GM21786 (cell line): ENCODE measurements at regions not wholly inside any gene's neighbourhood (a gene's known extent, or its start where the extent isn't known, plus 50 kb on each side); places are given as distances from the start of the nearest gene placed in this dataset.

Source experiments
- ATAC-seq: cut with Tn5 transposase; IDR thresholded peaks from one replicate; pipeline ENCODE4 v1.9.1; 2021; ENCODE audit not compliant: unreplicated experiment

- ATAC-seq, result peak; percentile 52
These were observed 268.7 kb downstream of the MZT1 start for GRCh38 chr13:72458701-72459100.

GRCh38 chr13:72457151-72457550 lies 270.3 kb downstream of the MZT1 start:
- no peak for ATAC-seq

- ATAC-seq, result no peak
These were observed 270.9 kb downstream of the MZT1 start for GRCh38 chr13:72456486-72456885.

- no peak for ATAC-seq
These were observed 274.3 kb downstream of the MZT1 start for GRCh38 chr13:72453161-72453560.

- ATAC-seq, result no peak
These were observed 279.3 kb downstream of the MZT1 start for GRCh38 chr13:72448082-72448481.

- ATAC-seq, result no peak
These were observed 282.4 kb downstream of the MZT1 start for GRCh38 chr13:72444999-72445398.

GRCh38 chr13:72437458-72437857 lies 290.0 kb downstream of the MZT1 start:
- ATAC-seq, result no peak

- no peak for ATAC-seq
These were observed 292.2 kb downstream of the MZT1 start for GRCh38 chr13:72435251-72435650.

GRCh38 chr13:72431981-72432682 lies 295.3 kb downstream of the MZT1 start:
- no peak for ATAC-seq

- no peak for ATAC-seq
These were observed 296.5 kb downstream of the MZT1 start for GRCh38 chr13:72430923-72431322.

GRCh38 chr13:72427757-72428528 lies 299.5 kb downstream of the MZT1 start:
- no peak for ATAC-seq

- ATAC-seq, result no peak
These were observed 303.4 kb downstream of the MZT1 start for GRCh38 chr13:72424059-72424458.

- no peak for ATAC-seq
These were observed 311.6 kb downstream of the MZT1 start for GRCh38 chr13:72415817-72416216.

GRCh38 chr13:72412481-72412880 lies 314.9 kb downstream of the MZT1 start:
- no peak for ATAC-seq

GRCh38 chr13:72405441-72405840 lies 322.0 kb downstream of the MZT1 start:
- ATAC-seq, result no peak

GRCh38 chr13:72403396-72404010 lies 323.9 kb downstream of the MZT1 start:
- ATAC-seq, result no peak

- no peak for ATAC-seq
These were observed 326.6 kb downstream of the MZT1 start for GRCh38 chr13:72400856-72401255.

- no peak for ATAC-seq
These were observed 328.1 kb downstream of the MZT1 start for GRCh38 chr13:72399351-72399750.

GRCh38 chr13:72397265-72397664 lies 330.2 kb downstream of the MZT1 start:
- ATAC-seq, result no peak

GRCh38 chr13:72390909-72391308 lies 336.5 kb downstream of the MZT1 start:
- no peak for ATAC-seq

GRCh38 chr13:72386138-72386684 lies 341.2 kb downstream of the MZT1 start:
- no peak for ATAC-seq

GRCh38 chr13:72384879-72385278 lies 342.6 kb downstream of the MZT1 start:
- no peak for ATAC-seq
